Iris pigment epithelial cell (primary cell): ENCODE measurements at regions not wholly inside any gene's neighbourhood (a gene's known extent, or its start where the extent isn't known, plus 50 kb on each side); places are given as distances from the start of the nearest gene placed in this dataset.

Experiments
- DNase-seq: peaks from one replicate; pipeline ENCODE4 v3.0.0-alpha.2; 2011; ENCODE audit warnings: low read depth

GRCh38 chr2:128473175-128474035 lies 154.7 kb upstream of the HS6ST1 start:
- peak; percentile 50 for DNase-seq

- no peak for DNase-seq
These were observed 155.6 kb upstream of the HS6ST1 start for GRCh38 chr2:128474036-128474955.

GRCh38 chr2:128474962-128475361 lies 156.3 kb upstream of the HS6ST1 start:
- no peak for DNase-seq

GRCh38 chr2:128475427-128476211 lies 157.0 kb upstream of the HS6ST1 start:
- DNase-seq, result no peak

- no peak for DNase-seq
These were observed 158.6 kb upstream of the HS6ST1 start for GRCh38 chr2:128477026-128477820.

- DNase-seq, result no peak
These were observed 159.2 kb upstream of the HS6ST1 start for GRCh38 chr2:128477891-128478290.

- no peak for DNase-seq
These were observed 167.3 kb upstream of the HS6ST1 start for GRCh38 chr2:128485761-128486639.

- DNase-seq, result no peak
These were observed 168.1 kb upstream of the HS6ST1 start for GRCh38 chr2:128486640-128487375.

GRCh38 chr2:128487650-128488387 lies 169.2 kb upstream of the HS6ST1 start:
- DNase-seq, result no peak

GRCh38 chr2:128488434-128488833 lies 169.8 kb upstream of the HS6ST1 start:
- no peak for DNase-seq

- DNase-seq, result peak; percentile 25
These were observed 171.0 kb upstream of the HS6ST1 start for GRCh38 chr2:128489526-128490273.

GRCh38 chr2:128490321-128490720 lies 171.7 kb upstream of the HS6ST1 start:
- DNase-seq, result no peak

- DNase-seq, result no peak
These were observed 172.4 kb upstream of the HS6ST1 start for GRCh38 chr2:128490881-128491691.

GRCh38 chr2:128491692-128492244 lies 173.1 kb upstream of the HS6ST1 start:
- DNase-seq, result no peak

- DNase-seq, result no peak
These were observed 174.5 kb upstream of the HS6ST1 start for GRCh38 chr2:128492966-128493811.

GRCh38 chr2:128493880-128494279 lies 175.2 kb upstream of the HS6ST1 start:
- no peak for DNase-seq
